GM18867 (cell line): ENCODE measurements at regions not wholly inside any gene's neighbourhood (a gene's known extent, or its start where the extent isn't known, plus 50 kb on each side); places are given as distances from the start of the nearest gene placed in this dataset.

Experiments used
- ATAC-seq: cut with Tn5 transposase; IDR thresholded peaks from one replicate; pipeline ENCODE4 v1.9.1; 2021; ENCODE audit warnings: mild to moderate bottlenecking, moderate library complexity; ENCODE audit not compliant: unreplicated experiment

DNA sequence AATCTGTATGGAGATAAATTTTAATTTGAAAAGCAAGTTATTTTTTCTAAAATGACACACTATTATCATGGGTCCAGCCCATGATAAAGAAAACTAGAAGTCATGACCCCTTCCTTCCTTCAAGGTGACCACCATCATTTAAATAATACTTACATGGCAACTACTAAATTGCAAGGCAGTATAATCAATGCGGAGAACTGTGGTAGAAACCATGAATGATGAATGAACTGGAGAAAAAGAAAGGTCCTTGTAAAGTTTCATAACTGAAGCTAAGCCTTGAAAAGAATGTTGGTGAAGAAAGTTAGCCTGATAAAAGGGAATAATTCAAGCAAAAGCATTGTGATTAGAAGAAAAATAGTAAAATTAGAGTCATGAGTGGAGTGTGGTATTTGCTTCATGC lies 222.9 kb upstream of the TBC1D5 start:
- ATAC-seq = no peak

DNA sequence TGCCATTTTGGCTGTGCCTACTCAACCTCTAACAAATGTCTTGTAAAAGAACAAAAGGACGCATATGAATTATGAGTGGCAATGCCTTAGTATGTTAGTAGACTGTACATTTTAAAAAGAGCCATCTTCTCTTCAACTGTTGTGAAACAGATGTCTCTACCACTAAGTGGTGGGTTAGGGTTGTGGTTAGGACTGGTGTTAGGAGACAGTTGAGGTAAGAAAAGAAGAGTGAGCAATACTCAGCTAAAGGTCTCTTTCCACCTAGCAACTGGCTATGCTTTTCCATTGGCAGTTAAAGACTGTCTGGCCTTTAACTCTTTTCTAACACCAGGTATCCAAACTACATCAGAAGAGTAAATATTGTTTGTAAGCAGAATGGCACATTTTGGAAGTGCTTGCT lies 221.7 kb upstream of the TBC1D5 start:
- no peak for ATAC-seq

DNA sequence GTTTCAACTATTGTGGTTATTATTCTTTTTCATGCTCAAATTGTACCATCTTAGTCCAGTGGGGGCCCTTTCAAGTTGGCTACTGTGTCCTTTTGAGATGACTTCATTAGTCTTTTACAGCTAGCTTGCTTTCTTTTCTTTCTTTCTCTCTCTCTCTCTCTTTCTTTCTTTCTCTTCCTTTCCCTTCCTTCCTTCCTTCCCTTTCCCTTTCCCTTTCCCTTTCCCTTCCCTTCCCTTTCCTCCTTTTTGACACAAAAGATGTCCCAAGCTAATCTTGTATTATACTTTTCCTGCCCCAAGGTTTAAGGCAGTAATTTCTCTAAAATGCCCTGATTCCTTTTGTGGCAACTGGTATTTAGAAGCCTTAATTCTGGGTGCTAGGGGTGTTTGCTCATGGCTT lies 213.0 kb upstream of the TBC1D5 start:
- ATAC-seq = no peak

DNA sequence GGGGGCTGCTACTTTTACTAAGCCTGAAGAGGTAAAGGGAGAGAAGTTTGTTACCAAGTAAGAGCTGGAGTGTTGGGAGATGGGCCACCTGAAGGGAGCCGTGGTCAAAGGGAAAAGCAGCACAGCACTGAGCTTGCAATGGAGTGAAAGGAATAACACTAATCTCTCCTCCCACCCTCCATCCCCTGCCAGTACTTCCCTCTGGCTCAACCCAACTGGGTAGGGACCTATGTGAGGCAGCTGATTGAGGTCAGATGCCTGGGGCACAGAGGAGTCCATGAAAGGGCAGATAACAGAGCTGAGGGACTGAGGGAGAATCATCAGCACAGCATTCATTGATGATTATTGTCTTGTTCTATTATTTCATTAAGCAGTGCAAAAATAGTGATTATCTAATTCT lies 212.4 kb upstream of the TBC1D5 start:
- ATAC-seq = no peak

DNA sequence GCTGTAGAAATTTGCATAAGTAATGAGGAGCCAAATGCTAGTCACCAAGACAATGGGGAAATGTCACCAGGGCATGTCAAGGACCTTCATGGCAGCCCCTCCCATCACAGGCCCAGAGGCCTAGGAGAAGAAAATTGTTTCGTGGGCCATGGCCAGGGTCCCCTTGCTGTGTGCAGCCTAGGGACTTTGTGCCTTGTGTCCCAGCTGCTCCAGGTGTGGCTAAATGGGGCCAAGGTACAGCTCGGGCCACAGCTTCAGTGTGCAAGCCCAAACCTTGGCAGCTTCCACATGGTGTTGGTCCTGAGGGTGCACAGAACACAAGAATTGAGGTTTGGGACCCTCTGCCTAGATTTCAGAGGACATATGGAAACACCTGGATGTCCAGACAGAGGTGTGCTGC lies 208.8 kb upstream of the TBC1D5 start:
- no peak for ATAC-seq

DNA sequence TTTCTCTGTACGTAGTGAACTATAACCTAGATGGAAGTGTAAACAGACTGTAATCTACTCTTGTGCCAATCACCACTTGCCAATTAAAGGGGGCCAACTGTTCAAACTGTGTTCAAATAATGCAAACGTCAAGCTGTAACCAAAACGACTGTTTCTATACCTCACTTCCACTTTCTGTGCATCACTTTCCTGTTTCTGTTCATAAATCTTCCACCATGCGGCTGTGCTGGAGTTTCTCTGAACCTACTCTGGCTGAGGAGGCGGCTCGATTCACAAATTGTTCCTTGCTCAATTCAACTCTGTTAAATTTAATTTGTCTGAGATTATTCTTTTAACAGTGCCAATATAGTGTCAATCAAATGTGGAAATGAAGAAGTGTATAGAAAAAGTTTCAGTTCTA lies 206.7 kb upstream of the TBC1D5 start:
- no peak for ATAC-seq

DNA sequence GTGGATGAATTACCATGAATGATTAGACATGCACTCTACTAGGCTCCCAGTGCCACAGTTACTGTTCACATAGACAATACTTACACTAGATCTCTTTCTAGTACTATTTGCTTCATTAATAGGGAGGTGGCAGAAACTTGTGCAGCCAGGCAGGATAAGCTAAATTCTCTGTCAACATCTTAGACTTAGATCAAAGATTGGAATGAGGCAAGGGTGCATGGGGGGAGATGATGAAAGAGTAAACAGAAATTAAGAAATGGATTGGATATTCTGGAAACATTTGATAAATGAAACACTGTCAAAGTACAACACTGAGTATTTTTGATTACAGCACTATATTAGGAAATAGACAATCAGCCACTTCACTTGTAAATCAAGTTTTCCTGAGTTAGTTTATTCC lies 205.4 kb upstream of the TBC1D5 start:
- no peak for ATAC-seq

DNA sequence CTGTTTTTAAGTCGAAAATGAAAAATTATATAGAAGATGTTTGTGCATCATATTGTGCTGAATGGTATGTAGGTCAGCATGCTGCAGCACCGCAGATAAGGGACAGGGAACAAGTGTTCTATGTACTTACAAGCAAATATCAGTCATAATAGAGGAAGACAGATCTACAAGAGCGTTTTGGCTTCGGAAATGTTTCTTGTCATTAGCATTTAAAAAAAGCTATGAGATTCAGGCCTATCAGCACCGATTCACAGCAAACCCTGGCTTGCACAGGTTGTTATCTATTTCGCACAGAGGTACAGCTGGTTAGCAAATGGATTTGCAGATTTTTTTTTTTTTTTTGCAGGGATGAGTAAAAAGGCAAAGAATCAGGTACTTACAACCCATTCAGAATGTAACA lies 204.2 kb upstream of the TBC1D5 start:
- ATAC-seq = no peak

DNA sequence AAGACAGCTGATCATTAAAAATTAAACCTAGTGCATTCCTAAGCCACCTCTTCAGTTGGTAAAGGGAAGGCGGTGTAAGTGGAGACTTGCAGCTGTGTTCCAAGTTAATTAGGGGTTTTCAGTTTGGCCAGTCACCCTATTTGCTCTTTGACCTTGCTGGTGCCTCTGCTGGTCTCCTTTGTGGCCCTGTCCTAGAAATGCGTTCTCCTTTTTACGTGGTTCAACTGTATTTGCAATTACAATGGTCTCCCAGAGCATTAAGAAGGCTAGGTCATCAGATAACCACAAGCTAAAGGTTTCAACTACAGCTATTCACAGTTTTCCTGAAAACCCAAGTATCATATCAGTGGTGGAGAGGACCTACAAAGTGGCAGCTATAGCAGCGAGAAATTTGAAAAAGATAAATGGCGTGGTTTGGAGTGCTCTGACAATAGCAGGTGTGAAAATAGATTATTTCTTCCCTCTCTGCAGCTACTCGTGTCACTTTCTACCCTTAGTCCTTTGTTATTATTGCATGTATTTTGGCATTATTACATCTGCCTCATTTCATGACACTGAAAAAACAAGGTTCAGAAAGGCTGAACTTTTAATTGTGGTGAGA lies 203.5 kb upstream of the TBC1D5 start:
- no peak for ATAC-seq

DNA sequence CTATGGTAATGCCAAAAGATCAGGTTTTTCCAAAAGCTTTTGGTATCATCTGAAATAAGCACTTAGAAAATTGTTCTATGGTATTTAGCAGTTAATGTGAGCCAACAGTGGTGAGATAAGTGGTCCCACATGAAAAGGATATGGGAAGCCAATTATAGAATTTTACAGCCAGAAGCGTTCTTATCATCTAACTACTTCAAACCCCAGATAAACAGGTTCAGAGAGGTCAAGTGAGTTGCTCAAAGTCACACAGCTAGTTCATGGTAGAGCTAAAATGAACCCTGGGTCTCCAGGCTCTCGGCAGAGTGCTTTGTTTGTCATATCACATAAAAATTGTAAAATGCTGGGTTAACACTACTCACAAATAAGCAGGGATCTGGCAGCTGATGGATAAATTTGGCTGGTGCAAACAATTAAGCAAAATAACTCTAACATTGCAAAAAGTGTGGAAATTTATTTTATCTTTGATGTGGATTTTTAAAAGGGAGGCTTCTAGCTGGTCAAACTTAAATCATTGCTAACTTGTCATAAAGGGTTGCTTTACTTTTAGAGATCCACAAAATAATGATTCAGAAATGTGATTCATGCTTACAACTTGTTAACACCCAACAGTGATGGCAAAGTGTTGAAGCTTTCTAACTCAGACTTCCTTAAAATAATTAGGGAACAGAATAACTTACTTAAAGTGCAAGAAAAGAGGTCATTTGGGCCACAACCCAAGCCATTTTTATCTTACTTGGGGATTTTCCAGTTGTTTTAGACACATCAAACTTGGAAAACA lies 202.8 kb upstream of the TBC1D5 start:
- ATAC-seq = no peak

DNA sequence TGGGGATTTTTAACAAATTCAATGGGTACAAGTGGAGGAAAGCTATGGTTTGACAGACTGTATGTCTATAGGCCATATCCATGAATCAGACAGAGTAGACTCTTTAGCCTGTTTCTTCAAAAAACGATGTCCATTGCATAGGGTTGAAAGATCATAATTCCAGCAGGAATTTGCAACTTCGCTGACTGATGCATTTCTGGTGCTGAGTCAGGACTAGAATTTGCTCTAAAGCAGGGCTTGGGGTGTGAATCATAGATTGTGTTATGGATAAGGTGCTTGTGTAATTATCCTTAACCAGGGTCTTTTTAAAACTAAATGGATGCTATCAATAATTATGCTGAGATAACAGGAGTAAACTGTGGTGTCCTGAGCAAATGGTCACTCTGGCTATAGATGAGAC lies 200.4 kb upstream of the TBC1D5 start:
- ATAC-seq = no peak

DNA sequence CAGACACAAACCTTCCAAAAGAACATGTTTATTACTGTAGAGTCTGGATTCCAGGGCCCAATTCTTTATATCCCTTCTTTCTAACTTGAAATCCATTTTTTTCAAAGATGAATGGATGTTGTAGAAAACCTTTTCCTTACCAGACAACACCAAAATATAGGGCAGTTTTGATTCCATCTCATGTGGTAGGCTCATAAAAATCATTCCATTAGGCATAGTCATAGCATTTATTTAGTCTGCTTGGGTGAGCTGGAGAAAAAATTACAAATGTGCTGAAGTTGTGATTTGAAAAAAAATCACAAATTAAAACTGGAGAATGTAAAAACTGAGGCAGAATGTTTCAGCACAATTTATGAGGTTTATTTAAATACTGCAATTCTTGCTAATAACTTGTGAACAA lies 199.3 kb upstream of the TBC1D5 start:
- no peak for ATAC-seq

DNA sequence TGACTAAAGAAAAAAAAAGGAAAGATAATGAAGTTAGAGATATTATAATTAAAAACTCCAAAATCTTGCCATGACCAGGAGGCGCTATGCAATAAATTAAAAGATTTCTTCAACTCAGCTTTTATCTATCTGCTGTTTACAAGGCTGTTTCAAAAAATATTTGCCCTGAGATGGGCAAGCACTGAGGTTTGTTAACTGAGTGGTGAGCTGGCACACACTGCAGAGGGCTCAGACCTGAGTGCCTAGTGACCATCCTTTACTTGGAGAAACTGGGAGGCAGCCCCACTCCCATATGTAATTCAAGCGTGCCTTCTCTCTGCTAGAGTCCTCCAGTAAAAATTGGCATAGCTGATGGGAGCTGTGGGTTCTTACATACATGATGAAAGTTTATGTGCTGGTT lies 198.7 kb upstream of the TBC1D5 start:
- no peak for ATAC-seq

DNA sequence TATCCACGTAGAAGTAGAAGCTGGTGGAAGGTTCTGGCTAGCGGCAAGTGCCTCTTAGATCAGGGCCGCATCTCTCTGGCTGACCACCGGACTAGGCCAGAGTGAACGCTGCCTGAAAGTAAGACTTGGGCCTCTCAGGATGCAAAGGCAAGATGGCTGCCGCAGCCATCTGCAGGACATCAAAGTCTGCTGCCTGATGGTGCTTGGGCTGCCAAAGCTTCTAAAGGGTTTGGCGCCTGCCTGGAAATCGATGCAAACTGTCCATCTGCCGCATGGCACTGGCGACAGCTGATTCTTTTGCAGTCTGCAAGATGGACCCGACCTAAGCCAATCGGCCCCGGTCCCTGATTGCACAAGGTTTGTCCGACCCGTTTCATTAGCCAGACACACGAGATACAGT lies 196.7 kb upstream of the TBC1D5 start:
- ATAC-seq = no peak

DNA sequence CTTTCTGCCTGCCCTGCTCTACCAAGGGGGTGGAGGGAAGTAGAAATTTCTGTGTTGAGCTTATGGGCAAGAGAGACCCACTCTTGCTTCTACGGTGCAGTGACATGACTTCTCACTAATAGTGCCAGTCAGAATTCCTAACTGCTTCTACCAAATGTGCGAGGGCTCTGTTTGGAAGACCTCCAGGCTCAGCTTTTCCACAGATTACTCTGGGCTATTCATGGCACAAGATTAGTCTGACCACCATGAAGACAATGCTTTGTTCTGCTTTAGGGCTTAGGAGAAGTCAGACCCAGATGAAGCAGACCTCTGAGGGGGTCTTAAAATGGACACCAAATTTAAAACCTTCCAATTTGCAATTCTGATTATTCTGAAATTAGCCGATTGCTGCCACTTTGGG lies 195.9 kb upstream of the TBC1D5 start:
- no peak for ATAC-seq

DNA sequence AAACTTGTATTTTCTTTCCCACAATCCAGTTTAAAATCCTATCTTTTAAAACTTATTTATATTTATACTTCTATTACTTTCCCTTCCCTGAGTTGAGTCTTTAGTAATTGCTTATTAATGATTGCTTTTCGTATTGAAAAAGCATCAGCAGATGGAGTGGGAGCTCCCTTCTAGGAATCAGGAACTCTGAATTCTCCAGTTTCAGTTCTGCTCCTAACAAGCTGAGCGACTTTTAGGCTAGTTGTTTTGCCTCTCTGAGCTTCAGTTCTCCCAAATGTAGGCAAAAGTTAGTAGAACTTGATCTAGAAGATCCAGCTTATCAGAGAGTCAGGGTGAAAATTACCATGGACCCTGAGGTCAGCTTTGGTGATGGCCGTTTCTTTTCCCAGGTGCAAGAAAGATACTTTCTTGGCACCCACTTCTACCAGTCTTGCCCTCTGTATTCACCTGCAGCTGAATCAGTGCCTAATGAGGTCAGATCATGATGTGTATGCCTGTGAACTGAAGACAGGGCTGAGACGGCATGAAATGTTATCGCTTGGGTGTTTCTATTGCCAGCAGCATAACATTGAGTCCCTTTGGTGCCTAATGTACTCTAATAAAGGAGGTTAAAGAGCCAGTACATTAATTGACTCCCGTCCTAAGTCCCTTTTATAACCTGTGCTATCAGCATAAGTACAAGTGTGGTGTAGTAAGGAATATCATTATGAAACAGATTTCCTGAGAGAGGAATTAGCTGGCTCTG lies 194.5 kb upstream of the TBC1D5 start:
- ATAC-seq = no peak

DNA sequence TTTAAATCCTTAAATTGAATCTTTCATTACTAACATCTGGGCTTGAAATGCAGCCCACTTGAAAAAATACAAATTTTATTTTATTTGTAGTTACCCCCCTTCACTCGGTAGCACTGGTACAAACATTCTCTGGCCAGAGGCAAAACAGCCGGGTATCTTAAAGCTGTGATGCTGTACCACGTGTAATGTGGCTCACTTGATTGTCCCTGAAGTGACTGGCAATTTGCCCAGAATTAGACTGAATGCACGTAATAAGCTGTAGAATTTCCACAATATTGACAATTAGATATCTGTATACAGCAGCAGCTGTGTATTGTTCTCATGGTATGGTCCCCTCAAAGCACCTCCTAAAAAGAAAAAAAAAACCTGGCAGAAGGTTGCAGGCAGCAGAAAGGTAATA lies 192.8 kb upstream of the TBC1D5 start:
- no peak for ATAC-seq

DNA sequence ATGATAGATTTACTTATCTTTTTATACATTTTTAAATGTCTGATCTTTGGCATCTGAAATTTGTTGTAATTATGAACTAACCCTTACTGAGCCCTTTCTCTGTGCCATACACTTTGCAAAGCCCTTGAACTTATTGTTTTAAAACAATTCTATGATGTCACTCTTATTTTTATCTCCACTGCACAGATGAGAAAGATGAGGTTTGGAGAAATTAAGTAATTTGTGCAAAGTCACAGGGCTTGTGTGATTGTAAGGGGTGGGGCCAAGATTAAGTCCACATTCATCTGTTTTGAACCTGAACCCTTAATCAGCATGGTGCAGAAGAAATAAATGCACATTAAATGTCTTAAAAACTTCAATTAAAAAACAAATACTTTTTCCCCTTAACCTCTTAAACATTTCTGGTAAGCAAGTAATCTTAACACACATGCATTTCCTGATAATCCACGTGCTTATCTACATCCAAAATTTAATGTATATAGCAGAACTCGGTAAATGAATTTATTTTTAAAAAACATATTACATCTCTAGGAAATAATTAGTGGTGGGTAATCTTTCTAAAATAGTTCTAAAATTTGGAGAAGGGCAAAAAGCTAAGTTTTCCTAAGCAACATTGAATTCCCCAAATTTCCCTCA lies 189.8 kb upstream of the TBC1D5 start:
- no peak for ATAC-seq

DNA sequence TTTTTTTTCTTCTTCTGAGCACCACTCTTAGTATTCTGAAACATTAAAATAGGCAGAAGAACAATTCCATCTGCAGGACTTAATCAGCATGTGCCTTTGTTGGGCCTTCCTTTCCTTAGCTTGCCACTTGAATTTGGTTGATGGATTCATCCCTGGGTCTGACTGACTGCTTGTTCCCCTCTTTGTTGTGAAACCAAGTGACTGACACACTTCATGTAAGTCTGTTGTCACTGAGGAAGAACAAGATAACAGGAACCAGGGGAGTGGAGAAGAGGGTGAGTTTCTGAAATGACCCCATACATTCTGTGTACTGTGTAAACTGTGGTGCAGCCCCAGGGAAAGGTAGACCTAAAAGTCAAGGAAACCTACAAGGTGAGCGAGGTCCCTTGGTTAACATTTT lies 188.7 kb upstream of the TBC1D5 start:
- no peak for ATAC-seq

DNA sequence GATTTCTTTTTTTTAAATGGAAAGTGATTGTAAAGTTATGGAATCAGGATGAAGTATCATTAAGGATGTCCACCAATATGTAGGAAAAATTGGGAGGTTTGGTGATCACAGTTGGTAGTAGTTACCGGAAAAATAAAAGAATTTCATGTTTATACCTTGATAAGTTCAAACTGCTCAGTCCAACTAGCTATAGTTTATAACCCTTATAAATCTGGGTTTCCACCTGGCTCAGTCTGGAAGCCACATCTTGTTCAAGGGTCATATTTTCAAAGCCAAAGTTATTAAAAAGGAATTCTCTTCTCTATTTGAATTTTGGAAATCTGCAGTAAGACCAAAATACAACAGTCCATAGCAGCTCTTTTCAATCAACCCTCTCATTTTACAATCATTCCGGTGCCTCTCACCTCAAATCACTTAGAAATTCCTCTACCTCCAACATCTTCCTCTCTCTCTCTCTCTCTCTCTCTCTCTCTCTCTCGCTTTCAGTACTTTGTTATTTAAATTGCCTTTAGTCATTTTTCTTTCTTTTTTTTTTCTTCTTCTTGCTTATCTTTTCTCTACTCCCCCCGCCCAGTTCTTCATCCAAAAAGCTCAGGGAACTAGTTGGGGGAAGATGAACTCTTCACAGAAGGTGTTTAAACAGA lies 186.2 kb upstream of the TBC1D5 start:
- ATAC-seq = no peak

DNA sequence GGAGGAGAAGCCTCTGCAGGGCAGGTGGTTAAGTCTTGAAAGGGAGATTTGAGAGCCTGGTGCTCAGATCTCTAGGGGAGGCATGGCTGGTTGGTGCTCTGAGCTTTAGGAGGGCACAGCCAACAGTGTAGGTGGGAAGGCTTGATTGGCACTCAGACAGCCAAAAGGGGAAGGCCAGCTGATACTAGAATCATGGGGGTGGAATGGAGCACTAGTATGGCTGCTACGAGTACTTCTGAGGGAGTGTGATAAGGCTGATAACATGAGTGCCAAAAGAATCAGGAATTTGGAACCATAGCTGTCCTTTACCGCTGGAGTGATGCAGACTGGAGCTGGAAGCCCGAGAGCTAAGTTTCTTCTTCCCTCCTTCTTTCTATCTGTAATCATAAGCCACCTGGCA lies 184.6 kb upstream of the TBC1D5 start:
- ATAC-seq = no peak
